SK-N-SH (cell line): ENCODE measurements at regions not wholly inside any gene's neighbourhood (a gene's known extent, or its start where the extent isn't known, plus 50 kb on each side); places are given as distances from the start of the nearest gene placed in this dataset.
A peak's percentile ranks its signal among the peaks of the same experiment; 100 is the strongest.

ENCODE experiments used
- RAD21 ChIP-seq: IDR thresholded peaks from 2 replicates; pipeline ENCODE4 v1.6.1; 2012; ENCODE audit warnings: mild to moderate bottlenecking, low read length
- RFX5 ChIP-seq: IDR thresholded peaks from 2 replicates; pipeline ENCODE4 v1.6.1; 2012; ENCODE audit warnings: mild to moderate bottlenecking, improper control_type of control experiment, low read length
- TF ChIP-seq, protein P1 (sequence below): fragments of 200-600 bp; sonication (generic); IDR thresholded peaks from 2 replicates; pipeline ENCODE4 v1.6.1; 2017; ENCODE audit warnings: antibody characterized with exemption, mild to moderate bottlenecking, moderate library complexity

DNA sequence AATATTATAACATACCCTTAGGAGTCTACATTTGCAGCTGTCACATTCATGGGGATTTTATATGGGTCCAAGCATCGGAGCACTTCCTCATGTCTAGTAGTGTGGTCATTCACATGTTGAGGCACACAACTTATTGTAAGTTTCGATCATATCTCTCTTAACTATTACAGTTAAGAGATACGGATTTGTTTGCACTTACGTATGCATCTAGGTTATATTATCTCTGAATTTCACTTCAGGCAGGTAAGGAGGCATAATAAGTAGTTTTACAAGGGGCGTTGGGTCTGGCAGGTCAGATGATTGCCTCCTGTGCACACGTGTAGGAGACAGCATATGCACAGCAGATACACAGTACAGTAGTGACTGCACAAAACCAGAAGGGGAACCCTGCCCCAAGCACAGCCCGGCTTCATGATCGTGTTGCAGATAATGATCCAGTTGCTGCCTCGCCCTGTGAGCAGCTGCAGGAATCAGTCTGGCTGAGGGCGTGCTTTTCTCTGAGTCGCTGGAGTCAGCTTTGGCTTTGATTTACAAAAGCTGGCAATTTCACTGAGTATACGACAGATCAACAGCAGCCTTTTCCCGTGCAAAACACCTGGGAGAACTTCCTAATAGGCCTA is 302.9 kb upstream of the GATB start:
- TF ChIP-seq RFX5 (no peak), RAD21 (peak; percentile 55)
- TF ChIP-seq, protein P1, sequence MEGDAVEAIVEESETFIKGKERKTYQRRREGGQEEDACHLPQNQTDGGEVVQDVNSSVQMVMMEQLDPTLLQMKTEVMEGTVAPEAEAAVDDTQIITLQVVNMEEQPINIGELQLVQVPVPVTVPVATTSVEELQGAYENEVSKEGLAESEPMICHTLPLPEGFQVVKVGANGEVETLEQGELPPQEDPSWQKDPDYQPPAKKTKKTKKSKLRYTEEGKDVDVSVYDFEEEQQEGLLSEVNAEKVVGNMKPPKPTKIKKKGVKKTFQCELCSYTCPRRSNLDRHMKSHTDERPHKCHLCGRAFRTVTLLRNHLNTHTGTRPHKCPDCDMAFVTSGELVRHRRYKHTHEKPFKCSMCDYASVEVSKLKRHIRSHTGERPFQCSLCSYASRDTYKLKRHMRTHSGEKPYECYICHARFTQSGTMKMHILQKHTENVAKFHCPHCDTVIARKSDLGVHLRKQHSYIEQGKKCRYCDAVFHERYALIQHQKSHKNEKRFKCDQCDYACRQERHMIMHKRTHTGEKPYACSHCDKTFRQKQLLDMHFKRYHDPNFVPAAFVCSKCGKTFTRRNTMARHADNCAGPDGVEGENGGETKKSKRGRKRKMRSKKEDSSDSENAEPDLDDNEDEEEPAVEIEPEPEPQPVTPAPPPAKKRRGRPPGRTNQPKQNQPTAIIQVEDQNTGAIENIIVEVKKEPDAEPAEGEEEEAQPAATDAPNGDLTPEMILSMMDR = no peak
